ENCODE measurements at regions not wholly inside any gene's neighbourhood (a gene's known extent, or its start where the extent isn't known, plus 50 kb on each side); places are given as distances from the start of the nearest gene placed in this dataset.

GRCh38 chr9:86721226-86721781 is 226.0 kb downstream of the GAS1 start:
- TF ChIP-seq, protein P1, sequence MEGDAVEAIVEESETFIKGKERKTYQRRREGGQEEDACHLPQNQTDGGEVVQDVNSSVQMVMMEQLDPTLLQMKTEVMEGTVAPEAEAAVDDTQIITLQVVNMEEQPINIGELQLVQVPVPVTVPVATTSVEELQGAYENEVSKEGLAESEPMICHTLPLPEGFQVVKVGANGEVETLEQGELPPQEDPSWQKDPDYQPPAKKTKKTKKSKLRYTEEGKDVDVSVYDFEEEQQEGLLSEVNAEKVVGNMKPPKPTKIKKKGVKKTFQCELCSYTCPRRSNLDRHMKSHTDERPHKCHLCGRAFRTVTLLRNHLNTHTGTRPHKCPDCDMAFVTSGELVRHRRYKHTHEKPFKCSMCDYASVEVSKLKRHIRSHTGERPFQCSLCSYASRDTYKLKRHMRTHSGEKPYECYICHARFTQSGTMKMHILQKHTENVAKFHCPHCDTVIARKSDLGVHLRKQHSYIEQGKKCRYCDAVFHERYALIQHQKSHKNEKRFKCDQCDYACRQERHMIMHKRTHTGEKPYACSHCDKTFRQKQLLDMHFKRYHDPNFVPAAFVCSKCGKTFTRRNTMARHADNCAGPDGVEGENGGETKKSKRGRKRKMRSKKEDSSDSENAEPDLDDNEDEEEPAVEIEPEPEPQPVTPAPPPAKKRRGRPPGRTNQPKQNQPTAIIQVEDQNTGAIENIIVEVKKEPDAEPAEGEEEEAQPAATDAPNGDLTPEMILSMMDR (IDR thresholded peaks at IDR 0.05; ENCODE audit: insufficient read depth, low read length, poor library complexity, severe bottlenecking): no peak
- TF ChIP-seq EZH2phosphoT487 (conservative IDR thresholded peaks at IDR 0.05; ENCODE audit: low read length): no peak
